A549 (cell line): ENCODE measurements at regions not wholly inside any gene's neighbourhood (a gene's known extent, or its start where the extent isn't known, plus 50 kb on each side); places are given as distances from the start of the nearest gene placed in this dataset.

ENCODE experiments used
- ATAC-seq, 2 experiments: fragments of 200-7000 bp in 1 of 2; fragments of >200 bp in 1 of 2; cut with Nextera tagmentation in 1 of 2; cut with Tn5 transposase in 1 of 2; 3 replicates each; pipeline versions ENCODE4 v1.8.0 to v1.9.1; 2018 to 2020; ENCODE audit warnings: mild to moderate bottlenecking in 1 of 2, moderate library complexity in 1 of 2
- CTCF ChIA-PET: fragments of 300-600 bp; sonication (Branson Sonifier 250); formaldehyde crosslinking; extraction: SDS; loops from one replicate; lab custom pipeline; 2021; ENCODE audit warnings: antibody characterized with exemption, inconsistent platforms; lab: Yijun Ruan, JAX
- POLR2A ChIA-PET: fragments of 350-600 bp; formaldehyde crosslinking; extraction: SDS; loops from one replicate; lab custom pipeline; 2021; ENCODE audit warnings: antibody characterized with exemption, inconsistent platforms; lab: Yijun Ruan, JAX
- DNase-seq, 2 experiments: peaks; one replicate each; pipeline versions ENCODE4 v3.0.0 to v3.0.0-alpha.2; 2011 to 2016; ENCODE audit warnings: low read depth in 1 of 2, low spot score in 1 of 2
- FAIRE-seq: peaks from 2 replicates; lab custom pipeline; 2011; peaks lifted over from hg19 to GRCh38; lab: Jason Lieb, UNC
- H3K27ac ChIP-seq, 2 experiments: fragments of >200 bp; sonication (Bioruptor Twin); formaldehyde crosslinking; 3 replicates each; pipeline ENCODE4 v1.5.1; 2016 to 2017
- H3K4me1 ChIP-seq: fragments of >200 bp; sonication (Bioruptor Twin); formaldehyde crosslinking; 3 replicates; pipeline ENCODE4 v1.6.1; 2016
- H3K4me2 ChIP-seq: fragments of >200 bp; sonication (Bioruptor Twin); formaldehyde crosslinking; 3 replicates; pipeline ENCODE4 v1.6.1; 2016
- H3K4me3 ChIP-seq: fragments of >200 bp; sonication (Bioruptor Twin); formaldehyde crosslinking; 3 replicates; pipeline ENCODE4 v1.5.1; 2016
- H3K9me3 ChIP-seq: fragments of >200 bp; sonication (Bioruptor Twin); formaldehyde crosslinking; 3 replicates; pipeline ENCODE4 v1.6.1; 2016
- CBX2 ChIP-seq: fragments of 200-600 bp; sonication (generic); IDR thresholded peaks from 2 replicates; pipeline ENCODE4 v1.6.1; 2016; ENCODE audit warnings: low read depth, mild to moderate bottlenecking, borderline replicate concordance
- CBX8 ChIP-seq: fragments of 200-600 bp; sonication (generic); IDR thresholded peaks from 2 replicates; pipeline ENCODE4 v1.6.1; 2016
- CEBPB ChIP-seq, 2 experiments: fragments of >200 bp in 1 of 2; sonication (Bioruptor Twin) in 1 of 2; formaldehyde crosslinking in 1 of 2; IDR thresholded peaks; 2 replicates each; pipeline ENCODE4 v1.6.1; 2012 to 2016
- CTCF ChIP-seq: fragments of >200 bp; sonication (Bioruptor Twin); formaldehyde crosslinking; IDR thresholded peaks from 3 replicates; pipeline ENCODE4 v1.5.1; 2016
- EHMT2 ChIP-seq: fragments of 200-600 bp; sonication (generic); IDR thresholded peaks from 2 replicates; pipeline ENCODE4 v1.6.1; 2016; ENCODE audit warnings: antibody characterized with exemption, low read depth, mild to moderate bottlenecking, moderate library complexity
- ELK1 ChIP-seq: fragments of 150-350 bp; IDR thresholded peaks from 2 replicates; pipeline ENCODE4 v1.6.1; 2014; ENCODE audit warnings: low read depth, mild to moderate bottlenecking, low read length
- HEYL ChIP-seq: fragments of 250-450 bp; sonication (Bioruptor Pico); IDR thresholded peaks from 2 replicates; pipeline ENCODE4 v1.8.0; 2021; ENCODE audit warnings: mild to moderate bottlenecking, moderate library complexity
- HOXA7 ChIP-seq: fragments of 250-450 bp; sonication (Bioruptor Pico); IDR thresholded peaks from 2 replicates; pipeline ENCODE4 v1.5.0; 2020; ENCODE audit warnings: mild to moderate bottlenecking, moderate library complexity
- HOXB5 ChIP-seq: fragments of 250-450 bp; sonication (Bioruptor Pico); IDR thresholded peaks from 2 replicates; pipeline ENCODE4 v1.5.0; 2020; ENCODE audit warnings: mild to moderate bottlenecking, moderate library complexity
- JUN ChIP-seq, 2 experiments: fragments of >200 bp; sonication (Bioruptor Twin); formaldehyde crosslinking; IDR thresholded peaks; 2 replicates in 1 of 2; 3 replicates in 1 of 2; pipeline ENCODE4 v1.6.1; 2016 to 2017
- MAX ChIP-seq: IDR thresholded peaks from 2 replicates; pipeline ENCODE4 v1.6.1; 2012
- MAZ ChIP-seq: fragments of 150-350 bp; IDR thresholded peaks from 2 replicates; pipeline ENCODE4 v1.6.1; 2014; ENCODE audit warnings: antibody characterized with exemption, low read depth, low read length, borderline replicate concordance
- NR3C1 ChIP-seq: fragments of >200 bp; sonication (Bioruptor Twin); formaldehyde crosslinking; IDR thresholded peaks from 3 replicates; pipeline ENCODE4 v1.6.1; 2017
- PBX3 ChIP-seq: IDR thresholded peaks from 2 replicates; pipeline ENCODE4 v1.6.1; 2012
- RNF2 ChIP-seq: fragments of 200-600 bp; sonication (generic); IDR thresholded peaks from 2 replicates; pipeline ENCODE4 v1.6.1; 2016; ENCODE audit warnings: low read depth, mild to moderate bottlenecking, antibody characterized with exemption, moderate library complexity, borderline replicate concordance
- SMC3 ChIP-seq: fragments of >200 bp; sonication (Bioruptor Twin); formaldehyde crosslinking; IDR thresholded peaks from 3 replicates; pipeline ENCODE4 v1.6.1; 2018; ENCODE audit warnings: inconsistent platforms
- USF2 ChIP-seq: fragments of 450-650 bp; IDR thresholded peaks from 2 replicates; pipeline ENCODE4 v1.6.1; 2014; ENCODE audit warnings: antibody characterized with exemption
- WGBS: methylation state at CpG from one replicate; pipeline ENCODE4 v1.1.6; 2017; ENCODE audit errors: missing lambda C conversion rate; 5-methylcytosine and 5-hydroxymethylcytosine counted together

GRCh38 chr11:91194546-91194945 lies 971.7 kb upstream of the CHORDC1 start:
- no peaks in the 10 kb centered on the region for H3K4me1 ChIP-seq
- H3K9me3 ChIP-seq = no peaks in the 10 kb centered on the region
- no peak overlapping the region for H3K4me2 ChIP-seq
- 38% methylated on average over 2 of the region's 2 CpGs for WGBS
- POLR2A ChIA-PET = no interaction called here
- FAIRE-seq (no peak), ATAC-seq (no peak), DNase-seq (no peak)
- no peak overlapping the region for H3K4me3 ChIP-seq
- TF ChIP-seq CEBPB (IDR thresholded peaks at IDR 0.05) (no peak), CBX2 (no peak), JUN (IDR thresholded peaks at IDR 0.05) (no peak), NR3C1 (no peak), EHMT2 (no peak), CTCF (no peak), MAX (no peak), HEYL (CRISPR knock-in tag) (no peak), HOXA7 (no peak), SMC3 (no peak), HOXB5 (CRISPR knock-in tag) (no peak), CBX8 (no peak)
- no peak overlapping the region for H3K27ac ChIP-seq
- CTCF ChIA-PET = no interaction called here

GRCh38 chr11:91188484-91188883 lies 965.6 kb upstream of the CHORDC1 start:
- CTCF ChIA-PET = no interaction called here

GRCh38 chr11:91187314-91187713 lies 964.5 kb upstream of the CHORDC1 start:
- FAIRE-seq = no peak
- H3K9me3 ChIP-seq = no peaks in the 10 kb centered on the region
- CTCF ChIA-PET = no interaction called here

More at GRCh38 chr11:91188484-91188883, 965.6 kb upstream of the CHORDC1 start:
- FAIRE-seq = no peak
- no peaks in the 10 kb centered on the region for H3K4me1 ChIP-seq
- no peak overlapping the region for H3K4me3 ChIP-seq
- WGBS = 92% methylated on average over 6 of the region's 6 CpGs
- POLR2A ChIA-PET = no interaction called here
- H3K9me3 ChIP-seq = no peaks in the 10 kb centered on the region
- DNase-seq = no peak
- no peak overlapping the region for H3K4me2 ChIP-seq
- TF ChIP-seq ELK1 (no peak), HOXB5 (CRISPR knock-in tag) (no peak), MAZ (no peak)
- TF ChIP-seq, all 56 proteins: peak for 0
- H3K27ac ChIP-seq = no peak overlapping the region
- ATAC-seq = no peak

More at GRCh38 chr11:91187314-91187713, 964.5 kb upstream of the CHORDC1 start:
- H3K27ac ChIP-seq = no peak overlapping the region
- DNase-seq = no peak
- H3K4me2 ChIP-seq = no peak overlapping the region
- POLR2A ChIA-PET = no interaction called here
- ATAC-seq = no peak
- 84% methylated on average over 2 of the region's 2 CpGs for WGBS
- TF ChIP-seq RNF2 (no peak), USF2 (no peak), PBX3 (no peak), HEYL (CRISPR knock-in tag) (no peak)
- H3K4me1 ChIP-seq = no peaks in the 10 kb centered on the region
- no peak overlapping the region for H3K4me3 ChIP-seq
